WTC11 (cell line): ENCODE measurements at regions not wholly inside any gene's neighbourhood (a gene's known extent, or its start where the extent isn't known, plus 50 kb on each side); places are given as distances from the start of the nearest gene placed in this dataset.

Experiments
- ATAC-seq: fragments of 200-7000 bp; cut with Tn5 transposase; 2 replicates; pipeline ENCODE4 v1.10.0; 2021; ENCODE audit warnings: mild to moderate bottlenecking, moderate library complexity
- CTCF ChIA-PET: fragments of 300-600 bp; sonication (Branson Sonifier 250); formaldehyde crosslinking; loops from one replicate; lab custom pipeline; 2021; ENCODE audit warnings: antibody characterized with exemption; lab: Charles Lee
- POLR2A ChIA-PET: fragments of 350-600 bp; sonication (Branson Sonifier 250); formaldehyde crosslinking; loops from one replicate; lab custom pipeline; 2021; ENCODE audit warnings: antibody characterized with exemption; lab: Charles Lee
- DNase-seq: peaks from one replicate; pipeline ENCODE4 v3.0.0; 2021; ENCODE audit warnings: low spot score
- H3K27ac Mint-ChIP-seq: 2 replicates; pipeline ENCODE4 v1.8.0; 2021; ENCODE audit warnings: mixed read lengths
- H3K27me3 Mint-ChIP-seq: 2 replicates; pipeline ENCODE4 v1.8.0; 2021; ENCODE audit warnings: low read depth, mild to moderate bottlenecking, moderate library complexity, mixed read lengths
- H3K36me3 Mint-ChIP-seq: 2 replicates; pipeline ENCODE4 v1.8.0; 2021; ENCODE audit warnings: mixed read lengths
- H3K4me1 Mint-ChIP-seq: 2 replicates; pipeline ENCODE4 v1.8.0; 2022; ENCODE audit warnings: mixed read lengths
- H3K4me3 Mint-ChIP-seq: 2 replicates; pipeline ENCODE4 v1.8.0; 2021; ENCODE audit warnings: mild to moderate bottlenecking, moderate library complexity, mixed read lengths
- H3K9me3 Mint-ChIP-seq: 2 replicates; pipeline ENCODE4 v1.8.0; 2021; ENCODE audit warnings: mixed read lengths
- CDX4 ChIP-seq: fragments of 250-450 bp; sonication (Bioruptor Pico); IDR thresholded peaks from 2 replicates; pipeline ENCODE4 v1.9.0; 2021; ENCODE audit warnings: moderate library complexity, mild to moderate bottlenecking, inconsistent platforms, borderline replicate concordance
- CREB1 ChIP-seq: sonication (generic); formaldehyde crosslinking; IDR thresholded peaks from 2 replicates; pipeline ENCODE4 v1.8.0; 2023; ENCODE audit warnings: mild to moderate bottlenecking, missing genetic modification reagents
- E2F5 ChIP-seq: sonication (generic); formaldehyde crosslinking; IDR thresholded peaks from 2 replicates; pipeline ENCODE4 v1.8.1; 2022; ENCODE audit warnings: mild to moderate bottlenecking, moderate library complexity, missing genetic modification reagents
- EMX1 ChIP-seq: fragments of 250-450 bp; sonication (Bioruptor Pico); IDR thresholded peaks from 2 replicates; pipeline ENCODE4 v1.8.0; 2021; ENCODE audit warnings: mild to moderate bottlenecking
- ESRRA ChIP-seq: sonication (generic); formaldehyde crosslinking; IDR thresholded peaks from 2 replicates; pipeline ENCODE4 v1.8.1; 2022; ENCODE audit warnings: mild to moderate bottlenecking, missing genetic modification reagents, borderline replicate concordance
- FOXJ3 ChIP-seq: sonication (generic); formaldehyde crosslinking; IDR thresholded peaks from 2 replicates; pipeline ENCODE4 v1.9.0; 2021; ENCODE audit warnings: missing genetic modification reagents, mild to moderate bottlenecking, borderline replicate concordance
- FOXK1 ChIP-seq: sonication (generic); formaldehyde crosslinking; IDR thresholded peaks from 2 replicates; pipeline ENCODE4 v1.8.0; 2022; ENCODE audit warnings: mild to moderate bottlenecking, moderate library complexity, missing genetic modification reagents
- GRHL2 ChIP-seq: fragments of 250-450 bp; sonication (Bioruptor Pico); IDR thresholded peaks from 2 replicates; pipeline ENCODE4 v1.8.0; 2022; ENCODE audit warnings: mild to moderate bottlenecking, moderate library complexity; ENCODE audit not compliant: insufficient replicate concordance, severe bottlenecking
- HMGA2 ChIP-seq: fragments of 250-450 bp; sonication (Bioruptor Pico); IDR thresholded peaks from 2 replicates; pipeline ENCODE4 v1.4.0; 2021; ENCODE audit warnings: mild to moderate bottlenecking, moderate library complexity
- HMGXB4 ChIP-seq: sonication (generic); formaldehyde crosslinking; IDR thresholded peaks from 2 replicates; pipeline ENCODE4 v1.8.1; 2023; ENCODE audit warnings: mild to moderate bottlenecking, moderate library complexity, missing genetic modification reagents
- JUN ChIP-seq: sonication (generic); formaldehyde crosslinking; IDR thresholded peaks from 2 replicates; pipeline ENCODE4 v1.8.0; 2023; ENCODE audit warnings: mild to moderate bottlenecking, missing genetic modification reagents
- KAT7 ChIP-seq: sonication (generic); formaldehyde crosslinking; IDR thresholded peaks from 2 replicates; pipeline ENCODE4 v1.8.1; 2023; ENCODE audit warnings: missing genetic modification reagents, mild to moderate bottlenecking, borderline replicate concordance
- NFYB ChIP-seq: sonication (generic); formaldehyde crosslinking; conservative IDR thresholded peaks from 2 replicates; pipeline ENCODE4 v1.8.0; 2022; ENCODE audit warnings: low read depth, missing genetic modification reagents
- OVOL2 ChIP-seq: fragments of 250-450 bp; sonication (Bioruptor Pico); IDR thresholded peaks from 2 replicates; pipeline ENCODE4 v1.9.0; 2021; ENCODE audit warnings: mild to moderate bottlenecking, borderline replicate concordance
- TCF7 ChIP-seq: sonication (generic); formaldehyde crosslinking; IDR thresholded peaks from 2 replicates; pipeline ENCODE4 v1.8.0; 2022; ENCODE audit warnings: mild to moderate bottlenecking, low read depth, missing genetic modification reagents, moderate library complexity
- ZBTB21 ChIP-seq: sonication (generic); formaldehyde crosslinking; IDR thresholded peaks from 2 replicates; pipeline ENCODE4 v1.8.1; 2023; ENCODE audit warnings: mild to moderate bottlenecking, missing genetic modification reagents, borderline replicate concordance
- ZBTB43 ChIP-seq: sonication (generic); formaldehyde crosslinking; IDR thresholded peaks from 2 replicates; pipeline ENCODE4 v1.8.1; 2023; ENCODE audit warnings: mild to moderate bottlenecking, missing genetic modification reagents
- ZNF121 ChIP-seq: sonication (generic); formaldehyde crosslinking; IDR thresholded peaks from 2 replicates; pipeline ENCODE4 v1.8.0; 2023; ENCODE audit warnings: missing genetic modification reagents
- ZNF232 ChIP-seq: sonication (generic); formaldehyde crosslinking; IDR thresholded peaks from 2 replicates; pipeline ENCODE4 v1.8.0; 2022; ENCODE audit warnings: mild to moderate bottlenecking, missing genetic modification reagents
- ZNF281 ChIP-seq: sonication (generic); formaldehyde crosslinking; IDR thresholded peaks from 2 replicates; pipeline ENCODE4 v1.8.0; 2023; ENCODE audit warnings: mild to moderate bottlenecking, missing genetic modification reagents
- ZNF396 ChIP-seq: fragments of 250-450 bp; sonication (Bioruptor Pico); IDR thresholded peaks from 2 replicates; pipeline ENCODE4 v1.8.0; 2021; ENCODE audit warnings: mild to moderate bottlenecking, moderate library complexity, borderline replicate concordance
- ZNF416 ChIP-seq: fragments of 250-450 bp; sonication (Bioruptor Pico); IDR thresholded peaks from 2 replicates; pipeline ENCODE4 v1.9.0; 2021; ENCODE audit warnings: mild to moderate bottlenecking, inconsistent platforms
- ZNF423 ChIP-seq: fragments of 250-450 bp; sonication (Bioruptor Pico); IDR thresholded peaks from 2 replicates; pipeline ENCODE4 v2.1.2; 2022; ENCODE audit warnings: mild to moderate bottlenecking, moderate library complexity

GRCh38 chr3:1987980-1988379, 110.7 kb upstream of the CNTN4 start:
- H3K27me3 Mint-ChIP-seq, result no peaks in the 10 kb centered on the region
- no peak overlapping the region for H3K27ac Mint-ChIP-seq
- CTCF ChIA-PET, result no interaction called here
- no peak for ATAC-seq
- POLR2A ChIA-PET, result no interaction called here
- peaks cover 49% of the 10 kb centered on the region for H3K36me3 Mint-ChIP-seq
- no peak overlapping the region for H3K4me3 Mint-ChIP-seq
- TF ChIP-seq FOXJ3 (CRISPR knock-in tag) (no peak), ZNF416 (CRISPR knock-in tag) (no peak), FOXK1 (CRISPR knock-in tag) (no peak), CDX4 (CRISPR knock-in tag) (no peak), HMGA2 (CRISPR knock-in tag) (no peak)
- no peak for DNase-seq
- no peaks in the 10 kb centered on the region for H3K4me1 Mint-ChIP-seq
- H3K9me3 Mint-ChIP-seq, result peaks cover 67% of the 10 kb centered on the region

- ChIA-PET CTCF (no interaction called here), POLR2A (no interaction called here)
- DNase-seq (no peak), ATAC-seq (no peak)
- Mint-ChIP-seq H3K4me1 (no peaks in the 10 kb centered on the region), H3K4me3 (no peak overlapping the region), H3K9me3 (peaks cover 80% of the 10 kb centered on the region), H3K27ac (no peak overlapping the region), H3K36me3 (peaks cover 41% of the 10 kb centered on the region), H3K27me3 (peaks cover 2% of the 10 kb centered on the region; the same call in 1 of the 2 replicates)
- TF ChIP-seq GRHL2 (CRISPR knock-in tag) (no peak), ZBTB43 (CRISPR knock-in tag) (no peak), ESRRA (CRISPR knock-in tag) (no peak), TCF7 (no peak), FOXJ3 (CRISPR knock-in tag) (no peak), ZNF396 (CRISPR knock-in tag) (no peak), ZNF281 (CRISPR knock-in tag) (no peak), HMGXB4 (CRISPR knock-in tag) (no peak), CDX4 (CRISPR knock-in tag) (no peak), E2F5 (CRISPR knock-in tag) (no peak), CREB1 (CRISPR knock-in tag) (no peak), ZNF423 (no peak), ZBTB21 (CRISPR knock-in tag) (no peak), KAT7 (CRISPR knock-in tag) (no peak), JUN (CRISPR knock-in tag) (no peak), ZNF121 (no peak), OVOL2 (CRISPR knock-in tag) (no peak), ZNF232 (CRISPR knock-in tag) (no peak), EMX1 (no peak), NFYB (CRISPR knock-in tag) (no peak)
Measured at GRCh38 chr3:1998739-1999138, 99.9 kb upstream of the CNTN4 start.
